HG02970 (cell line): ENCODE measurements at regions not wholly inside any gene's neighbourhood (a gene's known extent, or its start where the extent isn't known, plus 50 kb on each side); places are given as distances from the start of the nearest gene placed in this dataset.
"Not testable (repeated sequence)": the region's sequence is repeated elsewhere in the genome, so short reads cannot be mapped to it uniquely, and the experiment has no call there.

Experiments used
- ATAC-seq: cut with Tn5 transposase; IDR thresholded peaks from one replicate; pipeline ENCODE4 v1.9.1; 2021; ENCODE audit warnings: mild to moderate bottlenecking, moderate library complexity, moderate number of reproducible peaks; ENCODE audit not compliant: unreplicated experiment, low FRiP score

DNA sequence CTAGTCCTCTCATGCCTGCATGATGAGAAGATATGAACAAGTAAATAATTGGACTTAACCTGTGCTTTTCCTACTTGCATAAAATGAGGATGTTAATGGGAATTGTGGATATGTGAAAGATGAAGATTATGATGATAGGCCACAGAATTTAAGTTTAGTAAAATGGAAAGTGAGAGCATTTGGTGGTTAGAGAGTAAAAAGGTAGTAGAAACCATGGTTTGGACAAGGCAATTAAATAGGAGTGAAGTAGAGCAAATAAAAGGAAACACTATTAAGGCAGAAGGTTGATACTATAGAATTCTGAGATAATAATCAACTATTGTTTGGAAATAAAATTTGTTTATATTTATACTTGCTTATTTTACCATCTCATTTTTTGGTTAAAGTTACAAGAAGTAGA, 1162.5 kb downstream of the MRPL39 start:
- ATAC-seq = no peak

DNA sequence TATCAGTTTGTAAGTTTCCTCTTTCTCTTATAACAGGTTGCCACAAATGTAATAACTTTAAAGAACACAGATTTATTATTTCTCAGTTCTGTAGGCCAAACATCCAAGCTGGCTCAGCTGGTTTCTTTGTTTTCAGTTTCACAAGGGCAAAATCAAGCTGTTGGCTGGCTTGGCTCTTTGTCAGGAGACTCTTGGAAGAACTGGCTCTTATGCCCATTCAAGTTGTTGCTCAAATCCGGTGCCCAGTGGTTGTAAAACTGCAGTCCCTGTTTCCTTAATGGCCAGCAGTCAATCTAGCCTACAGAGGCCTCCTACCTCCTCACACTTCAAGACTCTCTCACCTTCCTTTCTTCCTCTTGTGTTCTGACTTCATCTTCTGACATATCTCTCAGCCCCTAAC, 1171.0 kb downstream of the MRPL39 start:
- ATAC-seq = no peak

DNA sequence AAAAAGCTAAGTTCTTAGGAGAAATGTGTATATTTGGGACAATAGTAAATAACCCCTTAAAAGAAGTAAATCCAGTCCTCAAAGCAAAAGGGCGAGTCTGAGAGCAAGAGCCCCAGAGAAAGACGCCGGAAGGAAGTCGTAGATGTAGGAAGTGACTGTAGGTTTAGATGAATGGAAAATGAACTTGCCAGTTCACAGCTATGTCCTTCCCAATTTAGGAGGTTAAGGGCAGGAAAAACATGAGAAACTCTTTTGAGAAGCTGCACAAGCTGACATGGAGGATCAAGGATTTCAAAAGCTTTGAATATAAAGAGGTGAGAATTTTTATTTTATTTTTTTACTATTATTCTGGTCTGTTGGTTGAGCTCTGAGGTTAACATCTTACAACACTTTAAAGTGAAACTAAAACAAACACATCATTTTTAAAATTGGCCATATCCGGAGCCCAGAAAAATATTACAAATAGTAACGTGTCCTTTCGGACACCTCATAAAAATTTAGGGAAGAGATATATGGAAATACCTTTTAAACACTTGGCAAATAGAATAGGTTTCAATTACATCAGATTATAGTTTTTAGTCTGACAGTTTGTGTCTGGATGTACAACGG, 1178.6 kb downstream of the MRPL39 start:
- ATAC-seq = peak; percentile 65

DNA sequence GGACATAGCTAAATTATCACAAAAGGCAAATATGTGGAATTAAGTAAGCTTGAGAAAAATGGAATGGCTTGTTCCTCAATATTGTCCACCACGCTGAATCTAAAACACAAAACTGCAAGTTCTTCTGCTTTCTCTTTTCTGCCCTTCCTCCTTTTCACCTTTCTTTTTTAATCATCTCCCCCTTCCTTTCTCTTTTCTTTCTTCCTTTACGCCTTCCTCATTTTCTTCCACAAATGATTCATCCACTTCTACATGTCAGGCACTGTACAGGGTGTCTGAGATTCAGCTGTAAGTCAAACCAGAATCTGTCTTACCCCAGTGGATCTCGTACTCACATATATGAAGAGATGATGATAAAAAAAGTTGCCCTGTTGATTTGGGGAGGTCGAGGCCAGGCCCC, 1182.5 kb downstream of the MRPL39 start:
- no peak for ATAC-seq

DNA sequence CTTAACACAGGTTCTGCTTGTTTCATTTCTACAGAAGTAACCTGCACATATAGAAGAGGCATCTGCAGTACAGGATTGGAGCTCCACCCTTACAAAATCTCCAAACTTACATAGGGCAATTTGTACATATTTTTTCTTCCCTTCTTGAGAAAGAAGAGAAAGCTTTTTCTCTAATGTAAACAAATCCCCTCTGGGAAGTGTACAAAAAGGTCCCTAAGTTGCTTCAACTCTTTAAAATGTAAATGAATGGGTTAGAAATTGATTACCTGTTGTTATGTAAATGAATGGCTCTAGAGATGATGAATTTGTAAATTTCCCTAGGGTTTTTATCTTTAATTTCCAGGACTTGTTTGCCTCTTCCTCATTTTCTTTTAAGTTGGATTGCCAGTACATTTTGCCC, 1183.7 kb downstream of the MRPL39 start:
- no peak for ATAC-seq

DNA sequence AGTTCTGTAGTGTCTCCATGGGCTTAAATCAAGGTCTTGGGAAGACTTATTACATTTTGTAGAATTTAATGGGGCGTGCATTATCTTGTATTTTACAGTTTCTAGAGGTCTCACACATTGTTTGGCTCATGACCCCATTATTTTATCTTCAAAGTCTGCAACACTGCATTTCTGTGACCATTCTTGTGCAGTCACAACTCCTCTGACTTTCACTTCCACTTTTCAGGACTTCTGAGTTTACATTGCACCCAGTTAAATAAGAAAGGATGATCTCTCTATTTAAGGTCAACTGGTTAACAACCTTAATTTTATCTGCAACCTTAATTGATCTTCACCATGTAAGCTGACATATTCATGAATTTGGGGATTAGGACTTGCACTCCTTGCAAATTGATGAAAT, 1186.6 kb downstream of the MRPL39 start:
- ATAC-seq = no peak

DNA sequence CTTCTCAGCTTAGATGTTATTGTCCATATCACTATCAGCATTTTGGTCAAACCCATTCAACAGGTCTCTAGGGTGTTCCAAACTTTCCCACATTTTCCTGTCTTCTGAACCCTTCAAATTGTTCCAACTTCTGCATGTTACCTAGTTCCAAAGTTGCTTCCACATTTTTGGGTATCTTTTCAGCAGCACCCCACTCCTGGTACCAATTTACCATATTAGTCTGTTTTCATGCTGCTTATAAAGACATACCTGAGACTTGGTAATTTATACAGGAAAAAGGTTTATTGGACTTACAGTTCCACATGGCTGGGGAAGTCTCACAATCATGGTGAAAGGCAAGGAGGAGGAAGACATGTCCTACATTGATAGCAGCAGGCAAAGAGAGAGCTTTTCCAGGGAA, 1187.6 kb downstream of the MRPL39 start:
- not testable (repeated sequence) for ATAC-seq

DNA sequence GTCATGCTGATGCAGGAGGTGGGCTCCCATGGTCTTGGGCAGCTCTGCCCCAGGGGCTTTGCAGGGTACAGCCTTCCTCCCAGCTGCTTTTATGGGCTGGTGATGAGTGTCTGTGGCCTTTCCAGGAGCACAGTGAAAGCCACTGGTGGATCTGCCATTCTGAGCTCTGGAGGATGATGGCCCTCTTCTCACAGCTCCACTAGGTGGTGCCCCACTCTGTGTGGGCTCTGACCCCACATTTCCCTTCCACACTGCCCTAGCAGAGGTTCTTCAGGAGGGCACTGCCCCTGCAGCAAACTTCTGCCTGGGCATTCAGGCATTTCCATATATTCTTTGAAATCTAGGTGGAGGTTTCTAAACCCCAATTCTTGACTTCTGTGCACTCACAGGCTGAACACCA, 1188.6 kb downstream of the MRPL39 start:
- no peak for ATAC-seq

DNA sequence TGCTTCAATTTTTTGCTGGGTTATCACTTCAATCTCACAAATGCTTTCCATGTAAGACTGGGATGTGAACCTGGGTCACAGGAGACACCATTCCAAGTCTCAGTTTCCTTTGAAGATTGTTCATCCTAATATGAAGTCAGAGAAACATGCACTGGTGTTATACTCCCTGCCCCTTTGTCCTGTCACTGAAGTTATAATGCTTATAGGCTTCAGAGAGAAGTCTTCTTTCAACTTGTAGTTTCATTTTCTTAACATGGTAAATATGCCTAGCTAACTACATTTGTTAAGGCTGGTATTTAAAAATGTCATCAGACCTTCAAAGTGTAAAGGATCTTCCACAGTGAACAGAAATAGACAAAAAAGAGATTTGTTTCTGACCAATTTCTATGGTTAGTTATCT, 1195.9 kb downstream of the MRPL39 start:
- no peak for ATAC-seq

DNA sequence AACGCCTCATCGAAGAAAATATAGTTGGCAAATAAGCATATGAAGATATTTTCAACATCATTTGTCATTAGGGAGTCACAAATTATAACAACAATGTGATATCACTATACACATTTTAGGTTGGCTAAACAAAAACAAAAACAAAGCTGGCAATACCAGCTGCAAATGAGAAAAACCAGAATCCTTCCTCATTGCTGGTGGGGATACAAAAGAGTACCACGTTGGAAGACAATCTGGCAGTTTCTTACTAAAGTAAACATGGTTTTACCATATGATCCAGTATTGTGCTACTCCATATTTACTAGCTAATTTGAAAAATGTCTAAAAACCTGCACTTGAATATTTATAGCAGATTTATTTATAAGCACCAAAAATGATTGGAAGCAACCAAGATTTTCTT, 1204.1 kb downstream of the MRPL39 start:
- ATAC-seq = no peak

DNA sequence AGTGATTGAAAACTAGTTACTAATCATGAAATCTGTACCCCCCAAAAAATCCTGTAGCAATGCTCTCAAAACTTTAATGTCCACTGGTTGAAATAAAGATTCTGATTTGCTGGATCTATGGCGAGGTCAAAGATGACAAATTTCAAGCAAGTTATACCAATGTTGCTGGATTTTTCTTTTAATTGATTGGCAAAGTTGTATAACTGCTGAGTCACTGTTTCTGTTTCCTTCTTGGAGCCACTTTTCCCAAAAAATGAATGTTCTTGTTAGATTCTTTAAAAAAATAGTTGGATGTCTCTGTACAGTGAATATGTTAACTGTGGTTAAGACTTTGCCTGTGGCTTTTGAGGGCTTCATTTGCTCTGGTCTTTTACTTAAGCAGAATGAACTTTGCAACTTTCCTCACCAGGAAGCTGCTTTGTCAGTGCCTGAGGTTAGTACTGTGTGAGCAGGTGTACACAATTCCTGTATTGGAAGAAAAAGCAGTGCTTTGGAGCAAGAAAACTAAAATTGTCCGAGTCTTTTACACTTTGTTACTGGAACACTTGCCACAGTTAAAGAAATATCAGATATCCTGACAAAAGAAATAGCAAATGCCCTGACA, 1211.9 kb downstream of the MRPL39 start:
- ATAC-seq = no peak

DNA sequence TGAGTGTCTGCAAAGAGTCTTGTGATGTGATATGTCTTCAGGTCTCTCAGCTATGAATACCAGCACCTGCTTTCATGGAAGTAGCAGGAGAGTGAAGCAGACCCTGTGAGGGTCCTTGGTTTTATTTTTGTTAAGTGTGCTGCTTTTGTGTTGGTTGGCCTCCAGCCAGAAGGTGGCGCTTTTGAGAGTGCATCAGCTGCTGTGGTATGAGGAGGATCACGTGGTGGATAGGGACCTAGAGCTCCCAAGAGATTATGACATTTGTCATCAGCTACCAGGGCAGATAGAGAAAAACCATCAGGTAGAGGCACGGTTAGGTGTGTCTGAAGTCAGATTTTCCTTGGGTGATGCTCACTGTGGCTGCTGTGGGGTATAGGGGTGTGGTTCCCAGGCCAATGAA, 1232.1 kb downstream of the MRPL39 start:
- ATAC-seq = no peak

DNA sequence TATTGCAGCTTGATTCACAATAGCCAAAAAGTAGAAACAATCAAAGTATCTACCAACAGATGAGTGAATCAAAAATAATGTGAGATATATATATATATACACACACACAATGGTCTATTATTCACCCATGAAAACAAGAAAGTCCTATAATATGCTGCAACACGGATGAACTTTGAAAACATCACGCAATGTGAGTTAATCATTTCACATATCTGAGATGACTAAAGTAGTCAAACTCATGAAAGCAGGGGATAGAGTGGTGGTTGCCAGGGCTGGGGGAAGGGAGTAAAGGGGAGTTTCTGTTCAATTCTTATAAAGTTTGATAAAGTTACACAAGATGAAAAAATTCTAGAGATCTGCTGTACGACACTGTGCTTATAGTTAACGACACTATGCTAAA, 1234.8 kb downstream of the MRPL39 start:
- no peak for ATAC-seq

DNA sequence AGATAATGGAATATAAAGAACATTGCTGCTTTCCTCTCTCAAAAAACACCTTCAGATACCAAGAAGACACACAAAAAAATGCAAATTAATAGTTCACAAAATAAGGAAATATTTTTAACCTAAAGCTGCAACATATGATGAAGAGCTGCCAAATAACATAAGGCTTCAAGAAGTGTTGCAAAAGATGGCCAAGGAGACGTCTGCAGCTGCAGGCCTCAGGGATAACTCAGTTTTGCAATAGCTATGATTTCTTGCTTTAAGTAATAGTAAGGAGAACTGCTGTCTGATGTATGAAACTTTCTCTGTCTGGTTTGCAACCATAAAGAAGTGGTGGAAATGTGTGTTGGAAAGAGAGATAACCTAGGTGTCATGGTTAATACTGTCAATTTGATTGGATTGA, 1237.5 kb downstream of the MRPL39 start:
- no peak for ATAC-seq

DNA sequence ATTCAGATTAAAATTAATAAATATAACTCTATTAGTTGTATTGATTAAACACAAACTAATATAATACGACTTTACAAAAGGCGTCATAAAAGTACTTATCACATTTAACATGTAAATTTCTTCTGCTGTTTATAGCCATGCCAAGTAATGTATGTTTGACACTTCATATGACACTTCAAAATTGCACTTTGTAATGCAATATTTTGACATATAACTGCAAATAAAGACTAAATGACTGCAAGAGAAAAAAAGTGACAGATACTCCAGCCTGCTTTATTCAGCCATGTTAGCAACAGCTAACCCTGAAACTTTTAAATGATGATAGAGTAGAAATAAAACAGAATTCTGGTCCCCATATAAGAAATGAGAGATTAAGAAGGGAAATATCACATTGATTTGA, 1238.0 kb downstream of the MRPL39 start:
- no peak for ATAC-seq

DNA sequence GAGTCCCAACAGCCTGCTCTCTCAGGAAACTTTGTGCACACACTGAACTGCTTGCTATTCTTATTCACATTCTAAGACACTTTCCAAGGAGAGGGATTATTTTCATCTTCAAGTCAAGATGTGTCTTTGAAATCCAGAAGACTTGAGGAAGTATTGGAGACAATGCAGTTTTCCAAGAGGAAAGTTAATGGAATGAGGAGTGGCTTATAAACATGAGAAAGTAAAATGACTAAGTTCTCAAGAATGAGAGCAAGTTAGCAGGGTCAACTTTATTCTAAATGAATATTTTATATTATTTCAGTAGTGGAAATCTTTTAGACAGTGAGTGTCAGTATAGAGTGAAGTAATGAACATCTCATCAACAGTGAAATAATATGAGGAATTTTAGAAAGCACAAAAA, 1239.3 kb downstream of the MRPL39 start:
- no peak for ATAC-seq

DNA sequence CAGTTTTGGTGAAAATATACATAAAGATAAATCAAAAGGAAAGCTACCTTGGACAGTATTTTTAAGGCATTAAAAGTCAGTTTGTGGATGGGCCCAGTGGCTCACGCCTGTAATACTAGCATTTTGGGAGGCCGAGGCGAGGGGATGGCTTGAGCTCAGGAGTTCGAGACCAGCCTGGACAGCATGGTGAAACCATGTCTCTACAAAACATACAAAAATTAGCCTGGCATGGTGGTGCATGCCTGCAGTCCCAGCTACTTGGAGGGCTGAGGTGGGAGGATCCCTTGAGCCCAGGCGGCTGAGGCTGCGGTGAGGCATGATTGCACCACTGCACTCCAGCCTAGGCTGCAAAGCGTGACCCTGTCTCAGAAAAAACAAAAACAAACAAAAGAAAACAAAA, 1253.8 kb downstream of the MRPL39 start:
- no peak for ATAC-seq

DNA sequence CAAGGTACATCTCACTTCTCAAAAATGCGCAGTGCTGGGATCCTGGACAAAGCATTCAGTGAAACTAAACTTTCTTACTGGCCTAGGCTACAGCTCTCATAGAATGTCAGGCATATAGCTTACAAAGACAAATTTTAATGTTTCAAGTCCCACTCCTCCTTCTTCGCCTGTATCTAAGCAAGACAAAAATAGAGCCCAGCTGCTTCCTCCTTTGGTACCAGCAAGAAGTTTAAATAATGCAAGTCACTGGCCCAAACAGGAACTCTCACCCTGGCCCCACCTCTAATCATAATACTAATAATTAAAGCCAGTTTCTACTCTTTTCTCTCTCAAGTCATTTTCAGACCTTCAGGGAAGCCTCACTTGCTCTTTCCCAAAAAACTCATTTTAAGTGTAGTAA, 1267.9 kb downstream of the MRPL39 start:
- no peak for ATAC-seq

DNA sequence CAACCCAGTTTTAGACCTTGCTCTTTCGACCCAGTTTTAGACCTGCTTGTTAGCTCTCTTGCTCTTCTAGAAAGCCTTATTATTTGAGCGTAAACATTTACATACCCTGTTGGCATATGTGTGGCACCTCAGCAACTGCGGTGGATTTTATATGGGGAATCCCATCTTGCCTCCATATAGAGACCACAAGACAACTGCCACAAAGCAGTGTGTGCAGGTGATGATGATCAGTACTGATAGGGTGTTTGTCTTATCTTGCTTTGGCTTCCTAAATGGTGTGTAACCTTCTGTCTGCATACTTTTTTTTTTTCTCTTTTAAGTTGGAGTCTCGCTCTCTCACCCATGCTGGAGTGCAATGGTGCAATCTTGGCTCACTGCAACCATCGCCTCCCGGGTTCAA, 1270.8 kb downstream of the MRPL39 start:
- no peak for ATAC-seq

DNA sequence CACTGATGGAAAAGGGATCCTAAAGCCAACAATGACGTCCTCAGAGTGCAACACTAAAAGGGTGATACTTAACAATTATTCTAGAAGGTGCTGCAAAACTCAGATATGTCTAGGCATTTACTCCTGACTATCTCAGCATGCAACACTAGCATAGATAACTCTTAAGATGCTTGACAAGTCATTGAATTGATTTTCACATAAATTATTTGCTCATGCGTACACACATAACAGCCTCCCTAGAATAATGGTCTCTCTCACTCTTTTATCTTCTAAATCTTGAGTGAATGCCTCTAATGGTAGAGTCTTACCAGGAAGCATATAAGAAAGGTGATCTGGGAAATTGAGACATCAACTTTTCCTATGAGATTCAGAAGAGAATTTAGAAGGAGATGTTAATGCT, 1283.7 kb downstream of the MRPL39 start:
- no peak for ATAC-seq

DNA sequence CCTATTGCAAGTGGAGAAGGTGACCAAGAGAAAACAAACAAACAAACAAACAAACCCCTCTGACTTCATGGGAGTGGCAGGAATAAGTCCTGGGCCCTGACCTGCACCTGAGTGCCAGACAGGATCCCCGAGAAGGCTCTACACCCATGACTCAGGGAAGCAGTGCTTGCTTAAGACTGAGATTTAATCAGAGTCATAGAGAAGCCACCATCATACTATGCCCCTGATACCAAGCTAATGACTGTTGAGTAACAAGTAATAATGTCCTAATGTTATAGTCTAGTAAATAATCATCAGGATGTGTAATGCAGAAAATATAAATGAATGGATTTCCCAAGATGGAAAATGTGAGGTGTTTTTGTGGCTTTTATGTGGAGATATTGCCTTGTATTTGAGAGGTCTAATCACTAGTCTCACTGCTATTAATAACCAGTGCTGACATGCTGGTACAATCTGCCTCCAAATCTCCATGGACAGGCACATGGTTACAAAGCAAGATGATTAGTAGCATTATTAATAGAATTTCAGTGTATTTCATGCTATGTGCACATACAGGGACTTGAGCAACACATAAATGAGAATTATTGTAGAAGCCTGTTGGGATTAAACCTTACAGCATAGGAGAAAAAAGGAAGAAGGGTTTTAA, 1290.9 kb downstream of the MRPL39 start:
- no peak for ATAC-seq

DNA sequence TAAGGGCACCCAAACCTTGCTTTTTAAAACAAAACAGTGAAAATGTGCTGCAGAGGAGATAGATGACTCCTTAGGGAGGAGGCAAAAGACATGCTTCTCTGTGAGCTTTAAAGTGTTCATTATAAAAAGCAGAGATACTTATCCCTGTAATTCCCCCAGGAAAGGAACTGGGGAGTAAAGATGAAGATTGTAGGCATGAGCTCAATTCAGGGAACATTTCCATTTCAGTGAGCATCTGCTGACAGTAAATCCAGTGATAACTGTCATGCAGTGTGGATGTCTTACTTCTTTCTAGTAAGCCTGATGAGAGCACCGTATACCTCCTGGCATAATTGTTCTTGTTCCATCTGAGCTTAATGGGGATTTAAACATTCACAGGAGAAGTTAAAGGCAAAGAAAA, 1296.5 kb downstream of the MRPL39 start:
- ATAC-seq = no peak
